OCI-LY7 (cell line): ENCODE measurements at regions not wholly inside any gene's neighbourhood (a gene's known extent, or its start where the extent isn't known, plus 50 kb on each side); places are given as distances from the start of the nearest gene placed in this dataset.

Source experiments
- BruUV-seq: library from RNA; stranded (reverse); fragments of 400-500 nt; replicated peaks from 2 replicates; lab custom pipeline; 2021; lab: Mats Ljungman, UMichigan
- CTCF ChIA-PET: fragments of 300-600 bp; sonication (Branson Sonifier 250); formaldehyde crosslinking; loops from one replicate; lab custom pipeline; 2022; ENCODE audit warnings: antibody characterized with exemption; ENCODE audit not compliant: unreplicated experiment; lab: Charles Lee
- POLR2A ChIA-PET: fragments of 300-600 bp; sonication (Branson Sonifier 250); formaldehyde crosslinking; loops from one replicate; lab custom pipeline; 2022; ENCODE audit warnings: antibody characterized with exemption; lab: Charles Lee
- DNase-seq: peaks from one replicate; pipeline ENCODE4 v3.0.0-alpha.2; 2015; ENCODE audit warnings: low spot score
- H2AFZ ChIP-seq: fragments of 200-600 bp; sonication (generic), shearing (Covaris generic); 2 replicates; pipeline ENCODE4 v1.6.1; 2014; ENCODE audit warnings: mild to moderate bottlenecking, antibody characterized with exemption, low read length, moderate library complexity
- H3K27ac ChIP-seq: fragments of 200-600 bp; sonication (generic); 2 replicates; pipeline ENCODE4 v1.5.1; 2014; ENCODE audit warnings: mixed run types, low read depth, mild to moderate bottlenecking, moderate library complexity, low read length, inconsistent platforms; ENCODE audit not compliant: poor library complexity, severe bottlenecking
- H3K36me3 ChIP-seq: fragments of 200-600 bp; sonication (generic); 2 replicates; pipeline ENCODE4 v1.6.1; 2014; ENCODE audit warnings: mild to moderate bottlenecking, antibody characterized with exemption, low read length, moderate library complexity, mixed read lengths; ENCODE audit not compliant: insufficient read depth
- H3K4me1 ChIP-seq: fragments of 200-600 bp; sonication (generic); 2 replicates; pipeline ENCODE4 v1.5.1; 2014; ENCODE audit warnings: mild to moderate bottlenecking, low read length; ENCODE audit not compliant: insufficient read depth, poor library complexity, severe bottlenecking
- H3K4me2 ChIP-seq: fragments of 200-600 bp; sonication (generic); 2 replicates; pipeline ENCODE4 v1.6.1; 2014; ENCODE audit warnings: mild to moderate bottlenecking, low read length
- H3K4me3 ChIP-seq: fragments of 200-600 bp; sonication (generic); 2 replicates; pipeline ENCODE4 v1.5.1; 2014; ENCODE audit warnings: mild to moderate bottlenecking, low read depth, low read length; ENCODE audit not compliant: poor library complexity, severe bottlenecking
- H3K79me2 ChIP-seq: fragments of 200-600 bp; sonication (generic); 2 replicates; pipeline ENCODE4 v1.6.1; 2016; ENCODE audit warnings: low read depth, mild to moderate bottlenecking, low read length, moderate library complexity, mixed read lengths; ENCODE audit not compliant: insufficient read depth
- H3K9me2 ChIP-seq: fragments of 200-600 bp; sonication (generic); 2 replicates; pipeline ENCODE4 v1.6.1; 2016; ENCODE audit warnings: mild to moderate bottlenecking, low read length, mixed read lengths; ENCODE audit not compliant: insufficient read depth
- H3K9me3 ChIP-seq: fragments of 200-600 bp; sonication (generic); 2 replicates; pipeline ENCODE4 v1.6.1; 2014; ENCODE audit warnings: mild to moderate bottlenecking, mixed run types, low read length, mixed read lengths
- H4K20me1 ChIP-seq: fragments of 200-600 bp; sonication (generic); 2 replicates; pipeline ENCODE4 v1.6.1; 2014; ENCODE audit warnings: mild to moderate bottlenecking, antibody characterized with exemption, low read length, moderate library complexity, mixed read lengths; ENCODE audit not compliant: insufficient read depth
- EZH2phosphoT487 ChIP-seq: fragments of 200-600 bp; sonication (generic); IDR thresholded peaks from 2 replicates; pipeline ENCODE4 v1.6.1; 2018; ENCODE audit warnings: low read depth, borderline replicate concordance, mild to moderate bottlenecking, mixed run types, antibody characterized with exemption, low read length, moderate library complexity, mixed read lengths
- intact Hi-C: fragments of 100-400 bp; cut with micrococcal nuclease; formaldehyde crosslinking; loops from one replicate; pipeline ENCODE4 v1.10.0; 2022; ENCODE audit not compliant: unreplicated experiment
- TF ChIP-seq, protein P1 (sequence below): fragments of 200-600 bp; sonication (generic); conservative IDR thresholded peaks from 2 replicates; pipeline ENCODE4 v1.5.1; 2014; ENCODE audit warnings: mild to moderate bottlenecking, antibody characterized with exemption, low read length, moderate library complexity, mixed read lengths

DNA sequence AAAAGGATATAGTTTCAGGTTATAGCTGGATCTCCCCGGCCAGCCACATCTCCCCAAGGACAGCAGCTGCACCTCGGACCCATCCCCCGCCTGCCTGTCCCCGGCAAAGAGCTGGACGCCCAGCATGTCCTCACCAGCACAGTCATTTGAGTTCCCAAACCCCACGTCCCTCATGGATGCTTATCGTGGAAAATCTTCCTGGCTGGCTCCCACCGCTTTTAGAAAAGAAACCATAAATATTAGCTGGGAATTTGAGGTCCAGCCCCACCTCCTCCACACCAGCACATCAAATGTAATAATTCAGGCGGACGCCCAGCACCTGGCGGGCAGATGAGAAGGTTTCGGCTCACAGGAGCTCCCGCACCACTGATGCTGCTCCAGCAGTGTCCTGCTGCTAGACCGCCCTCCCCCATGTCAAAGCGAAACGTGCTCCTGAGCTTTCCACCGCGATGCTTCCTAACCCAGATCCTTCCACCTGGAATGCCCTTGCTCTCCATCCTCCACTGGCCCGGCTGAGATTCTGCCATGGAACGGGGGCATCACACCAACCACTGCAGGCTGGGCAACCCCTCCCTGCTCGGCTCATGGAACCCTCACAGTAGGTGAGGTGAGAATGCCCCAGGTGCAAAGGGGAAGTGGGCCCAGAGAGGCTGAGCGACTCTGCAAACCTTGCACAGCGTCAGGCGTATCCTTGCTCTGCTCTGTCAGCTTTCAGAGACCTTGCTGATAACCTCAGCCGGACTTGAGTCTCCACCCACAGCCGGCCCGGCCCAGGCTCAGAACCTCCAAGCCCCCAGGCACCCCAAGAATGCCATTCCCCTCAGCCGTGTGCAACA is 71.5 kb upstream of the GPC1 start:
- TF ChIP-seq, protein P1, sequence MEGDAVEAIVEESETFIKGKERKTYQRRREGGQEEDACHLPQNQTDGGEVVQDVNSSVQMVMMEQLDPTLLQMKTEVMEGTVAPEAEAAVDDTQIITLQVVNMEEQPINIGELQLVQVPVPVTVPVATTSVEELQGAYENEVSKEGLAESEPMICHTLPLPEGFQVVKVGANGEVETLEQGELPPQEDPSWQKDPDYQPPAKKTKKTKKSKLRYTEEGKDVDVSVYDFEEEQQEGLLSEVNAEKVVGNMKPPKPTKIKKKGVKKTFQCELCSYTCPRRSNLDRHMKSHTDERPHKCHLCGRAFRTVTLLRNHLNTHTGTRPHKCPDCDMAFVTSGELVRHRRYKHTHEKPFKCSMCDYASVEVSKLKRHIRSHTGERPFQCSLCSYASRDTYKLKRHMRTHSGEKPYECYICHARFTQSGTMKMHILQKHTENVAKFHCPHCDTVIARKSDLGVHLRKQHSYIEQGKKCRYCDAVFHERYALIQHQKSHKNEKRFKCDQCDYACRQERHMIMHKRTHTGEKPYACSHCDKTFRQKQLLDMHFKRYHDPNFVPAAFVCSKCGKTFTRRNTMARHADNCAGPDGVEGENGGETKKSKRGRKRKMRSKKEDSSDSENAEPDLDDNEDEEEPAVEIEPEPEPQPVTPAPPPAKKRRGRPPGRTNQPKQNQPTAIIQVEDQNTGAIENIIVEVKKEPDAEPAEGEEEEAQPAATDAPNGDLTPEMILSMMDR: no peak
- TF ChIP-seq EZH2phosphoT487: no peak
- POLR2A ChIA-PET: no interaction called here
- no peaks in the 10 kb centered on the region for H4K20me1 ChIP-seq
- no TSS peak for BruUV-seq
- H3K79me2 ChIP-seq: no peaks in the 10 kb centered on the region
- intact Hi-C loops: no loop called here
- CTCF ChIA-PET: no interaction called here
- H3K4me3 ChIP-seq: no peak overlapping the region
- no peaks in the 10 kb centered on the region for H3K4me1 ChIP-seq
- H3K27ac ChIP-seq: no peak overlapping the region
- H3K9me3 ChIP-seq: no peaks in the 10 kb centered on the region
- H3K4me2 ChIP-seq: no peak overlapping the region
- no peaks in the 10 kb centered on the region for H3K9me2 ChIP-seq
- H2AFZ ChIP-seq: no peak overlapping the region
- no peaks in the 10 kb centered on the region for H3K36me3 ChIP-seq
- DNase-seq: no peak

DNA sequence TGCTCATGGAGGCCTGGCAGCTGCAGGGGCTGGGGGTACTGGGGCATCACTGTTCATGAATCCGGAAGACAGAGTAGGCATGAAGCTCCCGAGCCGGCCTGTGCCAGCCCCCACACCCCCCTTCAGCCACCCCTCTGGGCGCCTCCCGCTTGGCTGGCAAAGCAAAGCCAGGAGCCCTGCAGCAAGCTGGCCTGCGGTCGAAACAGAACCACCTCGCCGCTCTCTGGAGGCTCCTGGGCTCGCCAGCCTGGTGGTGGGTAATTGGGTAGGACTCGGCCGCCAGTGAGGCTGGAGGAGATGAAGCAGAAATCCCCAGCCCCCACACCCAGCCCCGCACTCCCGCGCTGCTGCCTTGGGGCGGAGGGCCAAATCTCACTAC is 70.9 kb upstream of the GPC1 start:
- Histone ChIP-seq H3K4me1 (no peaks in the 10 kb centered on the region), H3K9me3 (no peaks in the 10 kb centered on the region), H3K36me3 (no peaks in the 10 kb centered on the region), H3K79me2 (no peaks in the 10 kb centered on the region), H3K4me3 (no peak overlapping the region), H3K9me2 (no peaks in the 10 kb centered on the region), H2AFZ (no peak overlapping the region), H3K27ac (no peak overlapping the region), H4K20me1 (no peaks in the 10 kb centered on the region), H3K4me2 (no peak overlapping the region)
- no peak for TF ChIP-seq EZH2phosphoT487
- TF ChIP-seq, protein P1: no peak
- intact Hi-C loops: no loop called here
- POLR2A ChIA-PET: no interaction called here
- no peak for DNase-seq
- CTCF ChIA-PET: interaction anchor here (0.6 kb wide), 1 partner anchor 78 kb away, joined by 3 read pairs; no protein-coding TSS in a partner anchor
- no TSS peak for BruUV-seq
